Prostate gland (tissue), 2 donors: ENCODE measurements at regions not wholly inside any gene's neighbourhood (a gene's known extent, or its start where the extent isn't known, plus 50 kb on each side); places are given as distances from the start of the nearest gene placed in this dataset.

Experiments used
- DNase-seq: peaks from one replicate; pipeline ENCODE4 v3.0.0-alpha.2; 2019; ENCODE audit warnings: low spot score
- H3K27ac ChIP-seq, 2 donors: fragments of 200-600 bp; sonication (generic); 2 replicates each; pipeline ENCODE4 v1.5.1; 2017 to 2019
- H3K27me3 ChIP-seq: fragments of 200-600 bp; sonication (generic); replicated peaks from 2 replicates; pipeline ENCODE4 v1.5.1; 2019; ENCODE audit not compliant: insufficient read depth
- H3K36me3 ChIP-seq, 2 donors: fragments of 200-600 bp; sonication (generic); 1 replicate in 1 of 2; 2 replicates in 1 of 2; pipeline versions ENCODE4 v1.5.1 to v1.8.1; 2017 to 2019
- H3K4me1 ChIP-seq: fragments of 200-600 bp; sonication (generic); replicated peaks from 2 replicates; pipeline ENCODE4 v1.5.1; 2019
- H3K4me3 ChIP-seq, 2 donors: fragments of 200-600 bp; sonication (generic); 2 replicates each; pipeline ENCODE4 v1.5.1; 2017 to 2019
- H3K9me3 ChIP-seq: fragments of 200-600 bp; sonication (generic); 2 replicates; pipeline ENCODE4 v1.5.1; 2017
- CTCF ChIP-seq, 4 experiments: fragments of 200-600 bp in 2 of 4; fragments of 450-650 bp in 2 of 4; sonication (generic) in 2 of 4; IDR thresholded peaks; 1 replicate in 3 of 4; 2 replicates in 1 of 4; pipeline ENCODE4 v1.5.1; 2016 to 2019; ENCODE audit warnings: antibody characterized with exemption in 4 of 4, mild to moderate bottlenecking in 2 of 4, moderate library complexity in 2 of 4
- POLR2A ChIP-seq: fragments of 450-650 bp; IDR thresholded peaks from one replicate; pipeline ENCODE4 v1.6.1; 2016; ENCODE audit warnings: antibody characterized with exemption, mild to moderate bottlenecking
- POLR2AphosphoS5 ChIP-seq: sonication (generic); formaldehyde crosslinking; IDR thresholded peaks from one replicate; pipeline ENCODE4 v1.6.1; 2017; ENCODE audit warnings: antibody characterized with exemption
- WGBS: methylation state at CpG from one replicate; pipeline ENCODE4 v1.1.5; 2018; 5-methylcytosine and 5-hydroxymethylcytosine counted together
- intact Hi-C: fragments of 100-400 bp; cut with DNase I; formaldehyde crosslinking; loops from one replicate; pipeline ENCODE4 v1.14.2; 2022

GRCh38 chr2:83654091-83654611 is 804.9 kb downstream of the SUCLG1 start:
- intact Hi-C loops = no loop called here
- Histone ChIP-seq H3K27me3 (no peaks in the 10 kb centered on the region), H3K4me1 (no peaks in the 10 kb centered on the region), H3K36me3 (no peaks in the 10 kb centered on the region), H3K9me3 (no peaks in the 10 kb centered on the region), H3K4me3 (no peak overlapping the region), H3K27ac (no peak overlapping the region)
- DNase-seq = no peak
- WGBS = 55% methylated on average over 1 of the region's 1 CpG
- TF ChIP-seq POLR2AphosphoS5 (no peak), POLR2A (no peak), CTCF (IDR thresholded peaks at IDR 0.05) (no peak)

GRCh38 chr2:83650898-83651297 is 808.2 kb downstream of the SUCLG1 start:
- TF ChIP-seq POLR2A = no peak
- no peak for TF ChIP-seq POLR2AphosphoS5
- no peak for TF ChIP-seq CTCF (IDR thresholded peaks at IDR 0.05)
- 25% methylated on average over 1 of the region's 1 CpG for WGBS
- Histone ChIP-seq H3K4me3 (no peak overlapping the region), H3K36me3 (no peaks in the 10 kb centered on the region), H3K4me1 (no peaks in the 10 kb centered on the region), H3K9me3 (no peaks in the 10 kb centered on the region), H3K27ac (no peak overlapping the region), H3K27me3 (no peaks in the 10 kb centered on the region)
- intact Hi-C loops = no loop called here
- no peak for DNase-seq

GRCh38 chr2:83650161-83650560 is 808.9 kb downstream of the SUCLG1 start:
- H3K27me3 ChIP-seq = no peaks in the 10 kb centered on the region
- 68% methylated on average over 2 of the region's 2 CpGs for whole genome bisulfite sequencing
- H3K4me1 ChIP-seq = no peaks in the 10 kb centered on the region
- H3K27ac ChIP-seq = no peak overlapping the region
- intact Hi-C loops = no loop called here
- TF ChIP-seq CTCF (IDR thresholded peaks at IDR 0.05) (no peak), POLR2A (no peak), POLR2AphosphoS5 (no peak)
- H3K36me3 ChIP-seq = no peaks in the 10 kb centered on the region
- H3K4me3 ChIP-seq = no peak overlapping the region
- DNase-seq = no peak
- H3K9me3 ChIP-seq = no peaks in the 10 kb centered on the region

- H3K4me1 ChIP-seq = no peaks in the 10 kb centered on the region
- intact Hi-C loops = no loop called here
- no peak overlapping the region for H3K27ac ChIP-seq
- no peaks in the 10 kb centered on the region for H3K36me3 ChIP-seq
- no peak for DNase-seq
- no peak for TF ChIP-seq POLR2AphosphoS5
- no peak for TF ChIP-seq POLR2A
- TF ChIP-seq CTCF (IDR thresholded peaks at IDR 0.05) = no peak
- no peak overlapping the region for H3K4me3 ChIP-seq
- H3K27me3 ChIP-seq = no peaks in the 10 kb centered on the region
- H3K9me3 ChIP-seq = no peaks in the 10 kb centered on the region
Measured at GRCh38 chr2:83640506-83640905, 818.6 kb downstream of the SUCLG1 start.

GRCh38 chr2:83633423-83633822 is 825.7 kb downstream of the SUCLG1 start:
- H3K4me1 ChIP-seq = no peaks in the 10 kb centered on the region
- no peaks in the 10 kb centered on the region for H3K36me3 ChIP-seq
- H3K27ac ChIP-seq = no peak overlapping the region
- intact Hi-C loops = no loop called here
- no peak for DNase-seq
- no peaks in the 10 kb centered on the region for H3K9me3 ChIP-seq
- no peaks in the 10 kb centered on the region for H3K27me3 ChIP-seq
- no peak overlapping the region for H3K4me3 ChIP-seq
- no peak for TF ChIP-seq POLR2A
- TF ChIP-seq POLR2AphosphoS5 = no peak
- TF ChIP-seq CTCF (IDR thresholded peaks at IDR 0.05) = no peak
- WGBS = 75% methylated on average over 2 of the region's 2 CpGs
